H9 (cell line): ENCODE measurements at regions not wholly inside any gene's neighbourhood (a gene's known extent, or its start where the extent isn't known, plus 50 kb on each side); places are given as distances from the start of the nearest gene placed in this dataset.
A peak's percentile ranks its signal among the peaks of the same experiment; 100 is the strongest.

Source experiments
- DNase-seq: peaks from one replicate; pipeline ENCODE4 v3.0.0-alpha.2; 2017
- H2AFZ ChIP-seq: one replicate; pipeline ENCODE4 v1.6.1; 2013; ENCODE audit warnings: mild to moderate bottlenecking, low read length, control low read depth, moderate library complexity
- H2AK5ac ChIP-seq: 2 replicates; pipeline ENCODE4 v1.6.1; 2013; ENCODE audit warnings: low read length, control low read depth, mixed read lengths; ENCODE audit not compliant: insufficient read length
- H2BK120ac ChIP-seq: one replicate; pipeline ENCODE4 v1.6.1; 2013; ENCODE audit warnings: low read depth, mild to moderate bottlenecking, low read length, control low read depth, inconsistent platforms; ENCODE audit not compliant: poor library complexity, severe bottlenecking
- H2BK12ac ChIP-seq: 2 replicates; pipeline ENCODE4 v1.6.1; 2013; ENCODE audit warnings: low read length, control low read depth, mixed read lengths, low read depth; ENCODE audit not compliant: insufficient read length
- H2BK15ac ChIP-seq: 2 replicates; pipeline ENCODE4 v1.6.1; 2013; ENCODE audit warnings: low read depth, low read length, control low read depth
- H2BK20ac ChIP-seq: one replicate; pipeline ENCODE4 v1.6.1; 2013; ENCODE audit warnings: low read depth, mild to moderate bottlenecking, low read length, control low read depth, inconsistent platforms; ENCODE audit not compliant: poor library complexity, severe bottlenecking
- H2BK5ac ChIP-seq: 2 replicates; pipeline ENCODE4 v1.6.1; 2013; ENCODE audit warnings: low read length, control low read depth, mixed read lengths; ENCODE audit not compliant: insufficient read length
- H3K14ac ChIP-seq: 2 replicates; pipeline ENCODE4 v1.6.1; 2013; ENCODE audit warnings: low read length, control low read depth; ENCODE audit not compliant: insufficient read depth
- H3K18ac ChIP-seq: 2 replicates; pipeline ENCODE4 v1.6.1; 2013; ENCODE audit warnings: low read depth, mild to moderate bottlenecking, mixed read lengths, low read length, control low read depth; ENCODE audit not compliant: insufficient read length
- H3K23ac ChIP-seq: 2 replicates; pipeline ENCODE4 v1.6.1; 2013; ENCODE audit warnings: low read length, control low read depth, mixed read lengths, low read depth; ENCODE audit not compliant: insufficient read length
- H3K23me2 ChIP-seq: 2 replicates; pipeline ENCODE4 v1.6.1; 2013; ENCODE audit warnings: low read depth, mild to moderate bottlenecking, mixed read lengths, low read length, control low read depth; ENCODE audit not compliant: insufficient read length, poor library complexity, severe bottlenecking
- H3K27ac ChIP-seq: 2 replicates; pipeline ENCODE4 v1.5.1; 2013; ENCODE audit warnings: low read length, control low read depth, mixed read lengths, low read depth; ENCODE audit not compliant: insufficient read length
- H3K27me3 ChIP-seq: 2 replicates; pipeline ENCODE4 v1.6.1; 2013; ENCODE audit warnings: low read length, control low read depth, inconsistent platforms; ENCODE audit not compliant: insufficient read depth
- H3K4ac ChIP-seq: 2 replicates; pipeline ENCODE4 v1.6.1; 2013; ENCODE audit warnings: low read depth, mild to moderate bottlenecking, control low read depth, inconsistent platforms, low read length, moderate library complexity
- H3K4me1 ChIP-seq: 2 replicates; pipeline ENCODE4 v1.6.1; 2013; ENCODE audit warnings: low read length, control low read depth, inconsistent platforms; ENCODE audit not compliant: insufficient read depth
- H3K4me2 ChIP-seq: 2 replicates; pipeline ENCODE4 v1.6.1; 2013; ENCODE audit warnings: low read length, control low read depth, mixed read lengths; ENCODE audit not compliant: insufficient read length, insufficient read depth
- H3K56ac ChIP-seq: 2 replicates; pipeline ENCODE4 v1.6.1; 2013; ENCODE audit warnings: low read depth, mild to moderate bottlenecking, mixed read lengths, low read length, control low read depth; ENCODE audit not compliant: insufficient read length
- H3K79me1 ChIP-seq: 2 replicates; pipeline ENCODE4 v1.6.1; 2013; ENCODE audit warnings: low read depth, mild to moderate bottlenecking, moderate library complexity, low read length, control low read depth, inconsistent platforms; ENCODE audit not compliant: insufficient read depth, poor library complexity, severe bottlenecking
- H3K79me2 ChIP-seq: 2 replicates; pipeline ENCODE4 v1.6.1; 2013; ENCODE audit warnings: low read length, control low read depth, inconsistent platforms; ENCODE audit not compliant: insufficient read depth
- H3K9ac ChIP-seq: 2 replicates; pipeline ENCODE4 v1.6.1; 2013; ENCODE audit warnings: low read length, control low read depth, mixed read lengths; ENCODE audit not compliant: insufficient read length; ENCODE audit errors: extremely low read depth
- H3K9me3 ChIP-seq: one replicate; pipeline ENCODE4 v1.6.1; 2013; ENCODE audit warnings: low read depth, low read length, inconsistent platforms; ENCODE audit not compliant: control insufficient read depth
- H3T11ph ChIP-seq: one replicate; pipeline ENCODE4 v1.6.1; 2013; ENCODE audit warnings: mild to moderate bottlenecking, low read length, control low read depth, inconsistent platforms
- H4K20me1 ChIP-seq: one replicate; pipeline ENCODE4 v1.6.1; 2013; ENCODE audit not compliant: control insufficient read depth, insufficient read length, insufficient read depth
- H4K5ac ChIP-seq: 2 replicates; pipeline ENCODE4 v1.6.1; 2013; ENCODE audit warnings: low read depth, mild to moderate bottlenecking, mixed read lengths, low read length, control low read depth; ENCODE audit not compliant: insufficient read length
- H4K8ac ChIP-seq: replicated peaks from 2 replicates; pipeline ENCODE4 v1.6.1; 2013; ENCODE audit warnings: low read length, control low read depth, mixed read lengths, low read depth; ENCODE audit not compliant: insufficient read length
- H4K91ac ChIP-seq: 2 replicates; pipeline ENCODE4 v1.6.1; 2013; ENCODE audit warnings: low read depth, mild to moderate bottlenecking, moderate library complexity, mixed read lengths, low read length, control low read depth; ENCODE audit not compliant: insufficient read length
- H3K27ac Mint-ChIP-seq, 3 experiments: 2 replicates in 2 of 3; 3 replicates in 1 of 3; pipeline ENCODE4 v1.8.0; 2020 to 2021; ENCODE audit warnings: mixed read lengths in 3 of 3, mild to moderate bottlenecking in 1 of 3, moderate library complexity in 1 of 3
- H3K27me3 Mint-ChIP-seq: 2 replicates; pipeline ENCODE4 v1.8.0; 2021; ENCODE audit warnings: low read depth, mild to moderate bottlenecking, moderate library complexity, mixed read lengths
- H3K36me3 Mint-ChIP-seq, 3 experiments: 2 replicates in 2 of 3; 3 replicates in 1 of 3; pipeline ENCODE4 v1.8.0; 2020 to 2021; ENCODE audit warnings: low read depth in 3 of 3, mixed read lengths in 3 of 3; ENCODE audit not compliant: insufficient read depth in 1 of 3
- H3K4me1 Mint-ChIP-seq, 2 experiments: 2 replicates each; pipeline ENCODE4 v1.8.0; 2020; ENCODE audit warnings: mixed read lengths in 2 of 2
- H3K4me3 Mint-ChIP-seq, 2 experiments: 2 replicates in 1 of 2; 3 replicates in 1 of 2; pipeline ENCODE4 v1.8.0; 2020 to 2021; ENCODE audit warnings: mild to moderate bottlenecking in 2 of 2, mixed read lengths in 2 of 2, moderate library complexity in 1 of 2
- H3K9me3 Mint-ChIP-seq, 2 experiments: 2 replicates in 1 of 2; 3 replicates in 1 of 2; pipeline ENCODE4 v1.8.0; 2020; ENCODE audit warnings: mild to moderate bottlenecking in 2 of 2, mixed read lengths in 2 of 2, moderate library complexity in 1 of 2
- CTCF ChIP-seq: fragments of 200-600 bp; sonication (generic); conservative IDR thresholded peaks from 3 replicates; pipeline ENCODE4 v1.8.0; 2021; ENCODE audit warnings: antibody characterized with exemption, mild to moderate bottlenecking
- WGBS: extraction: QIAGEN DNeasy Blood & Tissue Kit; methylation state at CpG from one replicate; pipeline ENCODE4 v1.1.7; 2013; ENCODE audit warnings: missing lambda C conversion rate, low lambda C conversion rate, mixed read lengths; ENCODE audit not compliant: insufficient read length; ENCODE audit errors: extremely low coverage; 5-methylcytosine and 5-hydroxymethylcytosine counted together

- no peak overlapping the region for H3K56ac ChIP-seq
- no peak overlapping the region for H2BK20ac ChIP-seq
- H3K14ac ChIP-seq, result no peak overlapping the region
- no peak overlapping the region for H3T11ph ChIP-seq
- no peaks in the 10 kb centered on the region for H3K79me2 ChIP-seq
- H2BK12ac ChIP-seq, result no peak overlapping the region
- peak; percentile 41; the same call in 1 of the 3 replicates for TF ChIP-seq CTCF
- peak overlapping the region; percentile 71 to 88 for H3K4me3 Mint-ChIP-seq
- H3K4me1 ChIP-seq, result no peaks in the 10 kb centered on the region
- no peak overlapping the region for H4K91ac ChIP-seq
- no peak overlapping the region for H3K23ac ChIP-seq
- H4K8ac ChIP-seq, result no peak overlapping the region
- H3K9ac ChIP-seq, result no peak overlapping the region
- no CpG with 5 or more reads among the region's 36 CpGs for WGBS
- peaks cover 0 to 3% (median 0%) of the 10 kb centered on the region in 3 experiments; a peak in 1 of 7 replicates for H3K36me3 Mint-ChIP-seq
- no peaks in the 10 kb centered on the region for H3K27me3 ChIP-seq
- H3K4me2 ChIP-seq, result peak overlapping the region; percentile 41
- no peak overlapping the region; a peak in 1 of 7 replicates for H3K27ac Mint-ChIP-seq
- no peak overlapping the region for H3K27ac ChIP-seq
- H2AFZ ChIP-seq, result no peak overlapping the region
- no peak overlapping the region for H2BK15ac ChIP-seq
- DNase-seq, result peak; percentile 75
- no peak overlapping the region for H2BK120ac ChIP-seq
- H2AK5ac ChIP-seq, result no peak overlapping the region
- no peak overlapping the region for H3K18ac ChIP-seq
- no peaks in the 10 kb centered on the region for H3K9me3 ChIP-seq
- H2BK5ac ChIP-seq, result no peak overlapping the region
- H3K23me2 ChIP-seq, result no peaks in the 10 kb centered on the region
- no peaks in the 10 kb centered on the region for H4K20me1 ChIP-seq
- H4K5ac ChIP-seq, result no peak overlapping the region
- H3K79me1 ChIP-seq, result no peaks in the 10 kb centered on the region
- H3K4me1 Mint-ChIP-seq, result peaks cover 0 to 5% of the 10 kb centered on the region in 2 experiments; a peak in 1 of 4 replicates
- no peak overlapping the region for H3K4ac ChIP-seq
- H3K9me3 Mint-ChIP-seq, result peaks cover 65 to 69% of the 10 kb centered on the region in 2 experiments
- peaks cover 10% of the 10 kb centered on the region for H3K27me3 Mint-ChIP-seq
Measured at GRCh38 chrX:37905436-37906147, 58.2 kb upstream of the DYNLT3 start.
